Large intestine (tissue), 3 donors: ENCODE measurements at regions not wholly inside any gene's neighbourhood (a gene's known extent, or its start where the extent isn't known, plus 50 kb on each side); places are given as distances from the start of the nearest gene placed in this dataset.

Source experiments
- DNase-seq, 2 donors: peaks; one replicate each; pipeline versions ENCODE4 v3.0.0 to v3.0.0-alpha.2; 2013
- H3K27ac ChIP-seq: one replicate; pipeline ENCODE4 v1.5.1; 2013; ENCODE audit warnings: low read length
- H3K27me3 ChIP-seq: 2 replicates; pipeline ENCODE4 v1.6.1; 2013; ENCODE audit warnings: low read length; ENCODE audit not compliant: control insufficient read depth, insufficient read depth
- H3K36me3 ChIP-seq: 2 replicates; pipeline ENCODE4 v1.6.1; 2013; ENCODE audit warnings: low read length; ENCODE audit not compliant: control insufficient read depth, insufficient read depth
- H3K4me1 ChIP-seq: one replicate; pipeline ENCODE4 v1.6.1; 2013; ENCODE audit warnings: low read length; ENCODE audit not compliant: control insufficient read depth, insufficient read depth
- H3K4me3 ChIP-seq: one replicate; pipeline ENCODE4 v1.5.1; 2013; ENCODE audit warnings: low read length
- H3K9me3 ChIP-seq: one replicate; pipeline ENCODE4 v1.6.1; 2013; ENCODE audit warnings: mild to moderate bottlenecking, low read depth, low read length, moderate library complexity; ENCODE audit not compliant: control insufficient read depth
- WGBS: methylation state at CpG from one replicate; pipeline ENCODE4 v1.1.5; 2013; ENCODE audit warnings: low lambda C conversion rate; ENCODE audit not compliant: insufficient coverage; 5-methylcytosine and 5-hydroxymethylcytosine counted together

DNA sequence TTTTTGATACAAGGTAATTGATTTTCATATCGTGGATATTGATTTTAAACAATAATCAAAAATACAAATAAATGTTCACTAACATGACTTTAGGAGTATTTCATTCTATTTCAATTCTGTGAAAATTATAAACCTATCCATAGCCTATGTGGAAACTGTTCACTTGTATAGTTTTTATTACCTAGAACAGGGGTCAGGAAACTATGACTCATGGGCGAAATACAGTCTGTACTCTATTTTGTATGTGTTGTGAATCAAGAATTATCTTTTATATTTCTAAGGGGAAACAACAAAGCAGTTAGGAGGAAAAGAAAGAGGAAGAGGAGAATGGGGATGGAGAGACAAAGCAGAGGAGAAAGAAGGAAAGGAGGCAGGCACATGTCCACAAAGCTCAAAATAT, 181.7 kb upstream of the VRK2 start:
- Histone ChIP-seq H3K27ac (no peak overlapping the region), H3K36me3 (no peaks in the 10 kb centered on the region), H3K27me3 (no peaks in the 10 kb centered on the region), H3K9me3 (no peaks in the 10 kb centered on the region), H3K4me3 (no peak overlapping the region), H3K4me1 (no peaks in the 10 kb centered on the region)
- 100% methylated on average over 1 of the region's 2 CpGs for WGBS
- DNase-seq: no peak

- Histone ChIP-seq H3K9me3 (no peaks in the 10 kb centered on the region), H3K27me3 (no peaks in the 10 kb centered on the region), H3K4me3 (no peak overlapping the region), H3K27ac (no peak overlapping the region), H3K4me1 (no peaks in the 10 kb centered on the region), H3K36me3 (no peaks in the 10 kb centered on the region)
- DNase-seq: no peak
- no CpG with 5 or more reads among the region's 3 CpGs for WGBS
Observed at GRCh38 chr2:57867730-57868129, 178.9 kb upstream of the VRK2 start.

DNA sequence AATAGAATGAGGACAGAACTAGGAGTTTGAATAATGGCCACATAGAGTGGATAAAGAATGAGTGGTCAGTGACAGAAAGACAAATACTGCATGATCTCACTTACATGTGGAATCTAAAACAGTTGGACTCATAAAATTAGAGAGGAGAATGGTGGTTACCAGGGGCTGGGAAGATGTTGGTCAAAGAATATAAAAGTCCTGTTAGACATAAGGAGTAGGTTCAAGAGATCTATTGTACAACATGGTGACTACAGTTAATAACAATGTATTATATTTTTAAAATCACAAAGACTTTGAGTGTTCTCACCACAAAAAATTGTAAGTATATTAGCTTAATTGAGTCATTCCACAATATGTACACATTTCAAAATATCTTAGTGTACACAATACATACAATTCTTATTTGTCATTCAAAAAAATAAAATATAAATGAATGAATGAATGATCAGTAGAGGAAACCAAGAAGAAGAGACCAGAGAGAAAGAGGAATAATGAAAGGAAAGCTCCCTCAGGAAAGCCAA, 177.9 kb upstream of the VRK2 start:
- Histone ChIP-seq H3K36me3 (no peaks in the 10 kb centered on the region), H3K27me3 (no peaks in the 10 kb centered on the region), H3K4me3 (no peak overlapping the region), H3K27ac (no peak overlapping the region), H3K9me3 (no peaks in the 10 kb centered on the region), H3K4me1 (no peaks in the 10 kb centered on the region)
- no peak for DNase-seq

DNA sequence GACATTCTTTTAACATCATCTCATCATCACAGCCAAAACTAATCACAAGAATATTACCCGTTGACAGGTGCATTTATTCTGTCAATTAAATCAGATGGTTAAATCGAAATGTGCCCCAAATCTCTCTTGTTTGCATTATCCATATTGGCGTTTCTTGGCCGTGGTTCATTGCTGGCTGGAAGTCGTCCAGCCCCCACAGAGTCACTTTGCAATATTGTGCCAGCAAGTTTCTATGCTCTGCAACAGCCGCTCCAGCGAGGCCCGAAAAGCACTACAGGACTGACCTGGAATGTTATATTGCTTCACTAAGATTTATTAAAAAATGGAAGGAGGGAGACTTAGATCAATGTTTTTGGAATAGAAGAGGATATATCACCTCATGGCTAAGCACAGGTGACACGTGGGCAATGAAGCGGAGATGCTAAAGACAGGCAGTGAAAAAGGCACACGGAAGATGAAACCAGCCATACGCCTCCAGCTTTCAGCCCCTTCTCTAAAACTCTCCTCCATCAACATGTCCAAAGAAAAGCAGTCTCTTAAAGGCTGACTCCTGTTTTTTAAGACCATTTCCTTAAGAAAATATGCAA, 176.8 kb upstream of the VRK2 start:
- no peak overlapping the region for H3K4me3 ChIP-seq
- H3K36me3 ChIP-seq: no peaks in the 10 kb centered on the region
- DNase-seq: no peak
- 88% methylated on average over 5 of the region's 12 CpGs for WGBS
- H3K27ac ChIP-seq: no peak overlapping the region
- no peaks in the 10 kb centered on the region for H3K4me1 ChIP-seq
- H3K9me3 ChIP-seq: no peaks in the 10 kb centered on the region
- no peaks in the 10 kb centered on the region for H3K27me3 ChIP-seq

DNA sequence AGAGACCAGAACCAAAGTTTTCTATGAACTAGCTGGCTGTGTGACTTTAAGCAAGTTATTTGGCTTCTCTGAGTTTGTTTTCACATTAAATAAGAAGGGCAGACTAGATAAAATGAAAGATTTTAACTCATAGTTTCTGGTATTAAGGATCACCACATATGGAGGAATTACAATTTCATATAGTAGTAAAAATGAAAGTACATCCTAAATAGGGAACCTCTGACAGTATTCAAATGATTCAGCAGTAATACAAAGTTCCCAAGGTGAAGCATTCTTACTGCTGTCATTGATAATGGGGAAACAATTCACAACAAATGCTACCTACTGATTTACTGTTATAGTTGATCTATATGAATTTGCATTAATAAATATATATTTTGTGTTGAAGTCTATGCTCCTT, 170.3 kb upstream of the VRK2 start:
- H3K27me3 ChIP-seq: no peaks in the 10 kb centered on the region
- H3K4me1 ChIP-seq: no peaks in the 10 kb centered on the region
- no peak overlapping the region for H3K4me3 ChIP-seq
- no peaks in the 10 kb centered on the region for H3K36me3 ChIP-seq
- DNase-seq: no peak
- H3K27ac ChIP-seq: no peak overlapping the region
- no peaks in the 10 kb centered on the region for H3K9me3 ChIP-seq

DNA sequence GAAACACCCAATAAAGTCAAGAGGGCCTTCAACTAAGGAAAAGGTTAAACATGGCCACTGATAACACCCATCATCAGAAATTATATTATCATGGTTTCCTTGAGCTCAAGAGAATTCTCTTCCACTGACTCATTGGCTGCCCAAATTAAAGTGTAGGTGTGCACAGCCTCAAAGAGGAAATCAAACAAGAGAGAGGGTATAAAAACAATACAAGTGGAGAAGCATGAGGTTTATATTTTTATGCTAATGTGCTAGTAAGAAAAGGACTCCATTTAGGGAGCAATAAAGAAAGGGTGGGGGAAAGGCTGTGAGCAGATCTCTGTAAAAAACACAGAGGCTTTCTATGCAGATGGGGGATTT, 168.8 kb upstream of the VRK2 start:
- Histone ChIP-seq H3K27ac (no peak overlapping the region), H3K4me1 (no peaks in the 10 kb centered on the region), H3K36me3 (no peaks in the 10 kb centered on the region), H3K9me3 (no peaks in the 10 kb centered on the region), H3K27me3 (no peaks in the 10 kb centered on the region), H3K4me3 (no peak overlapping the region)
- DNase-seq: no peak

DNA sequence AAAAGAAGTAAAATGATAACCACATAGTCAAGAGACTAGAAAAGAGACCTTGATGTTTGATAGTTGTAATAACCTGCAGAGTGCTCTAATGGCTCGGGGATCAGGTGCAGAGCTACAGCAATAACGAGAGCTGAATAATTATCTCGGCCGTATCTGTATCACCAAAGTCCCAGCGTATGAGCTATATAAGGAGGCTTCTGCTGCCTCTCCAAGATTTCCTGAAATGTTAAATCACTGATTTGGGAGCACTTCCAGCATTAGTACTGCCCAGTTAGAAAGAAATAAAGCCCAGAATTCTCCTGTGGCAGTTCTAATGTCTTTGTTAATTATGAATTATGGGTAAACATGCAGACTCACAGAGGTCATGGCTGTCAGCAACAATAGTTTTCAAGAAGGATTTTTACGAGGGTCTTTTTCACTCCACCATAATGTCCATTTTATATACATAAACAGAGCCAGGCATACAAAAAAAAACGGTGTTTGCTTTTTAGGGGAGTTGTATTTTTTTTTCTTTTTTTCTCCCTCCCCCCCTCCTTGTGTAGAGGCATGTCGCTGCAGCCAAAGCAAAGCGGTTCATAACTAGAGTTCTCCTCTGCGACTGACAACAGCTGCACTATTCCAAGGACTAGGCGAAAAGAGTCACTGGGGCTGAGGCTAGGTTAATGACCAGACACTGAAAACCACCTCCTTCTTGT, 168.3 kb upstream of the VRK2 start:
- no peak for DNase-seq
- 67% methylated on average over 2 of the region's 11 CpGs for WGBS
- no peak overlapping the region for H3K4me3 ChIP-seq
- no peaks in the 10 kb centered on the region for H3K36me3 ChIP-seq
- no peaks in the 10 kb centered on the region for H3K4me1 ChIP-seq
- H3K9me3 ChIP-seq: no peaks in the 10 kb centered on the region
- no peaks in the 10 kb centered on the region for H3K27me3 ChIP-seq
- no peak overlapping the region for H3K27ac ChIP-seq

- no peak for DNase-seq
- Histone ChIP-seq H3K4me3 (no peak overlapping the region), H3K36me3 (no peaks in the 10 kb centered on the region), H3K27me3 (no peaks in the 10 kb centered on the region), H3K27ac (no peak overlapping the region), H3K4me1 (no peaks in the 10 kb centered on the region), H3K9me3 (no peaks in the 10 kb centered on the region)
- no CpG with 5 or more reads among the region's 2 CpGs for WGBS
Observed at GRCh38 chr2:57878866-57879210, 167.8 kb upstream of the VRK2 start.

DNA sequence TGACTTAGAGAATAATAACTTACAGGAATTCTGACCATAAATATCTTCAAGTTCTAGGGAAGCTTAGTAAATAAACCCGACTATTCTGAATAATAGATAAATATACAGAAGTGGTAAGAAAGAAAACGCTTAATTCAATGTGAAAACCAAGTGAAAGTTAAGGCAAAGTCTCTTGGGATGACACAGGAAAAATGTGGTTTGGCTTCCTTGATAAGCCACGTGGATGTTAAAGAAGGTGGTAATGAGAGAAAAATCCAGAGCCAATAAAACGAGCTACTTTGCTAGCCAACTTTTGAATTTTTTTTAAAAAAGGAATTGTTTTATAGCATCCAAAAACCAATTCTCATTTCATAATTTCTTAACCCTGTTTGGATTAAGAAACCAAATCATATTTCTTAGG, 166.2 kb upstream of the VRK2 start:
- H3K27ac ChIP-seq: no peak overlapping the region
- no peaks in the 10 kb centered on the region for H3K9me3 ChIP-seq
- 93% methylated on average over 4 of the region's 4 CpGs for WGBS
- H3K4me1 ChIP-seq: no peaks in the 10 kb centered on the region
- H3K27me3 ChIP-seq: no peaks in the 10 kb centered on the region
- DNase-seq: no peak
- H3K36me3 ChIP-seq: no peaks in the 10 kb centered on the region
- no peak overlapping the region for H3K4me3 ChIP-seq

GRCh38 chr2:57880967-57881366, 165.6 kb upstream of the VRK2 start:
- no peak overlapping the region for H3K27ac ChIP-seq
- H3K4me1 ChIP-seq: no peaks in the 10 kb centered on the region
- no peak overlapping the region for H3K4me3 ChIP-seq
- no peaks in the 10 kb centered on the region for H3K36me3 ChIP-seq
- H3K27me3 ChIP-seq: peaks cover under 1% of the 10 kb centered on the region
- DNase-seq: no peak
- H3K9me3 ChIP-seq: no peaks in the 10 kb centered on the region
- no CpG with 5 or more reads among the region's 5 CpGs for WGBS
